Activated T-cell treated with anti-CD3 and anti-CD28 coated beads, Interleukin-2, amount 50 U/mL, for 4 hours (primary cell): ENCODE measurements at regions not wholly inside any gene's neighbourhood (a gene's known extent, or its start where the extent isn't known, plus 50 kb on each side); places are given as distances from the start of the nearest gene placed in this dataset.

Source experiments
- ATAC-seq, 2 donors: fragments of 200-7000 bp; cut with Tn5 transposase; one replicate each; pipeline ENCODE4 v1.10.0; 2021
- DNase-seq: peaks from one replicate; pipeline ENCODE4 v3.0.0-alpha.2; 2020
- H3K27me3 Mint-ChIP-seq: one replicate; pipeline ENCODE4 v1.8.0; 2021; ENCODE audit warnings: low read depth, mixed read lengths
- H3K36me3 Mint-ChIP-seq: one replicate; pipeline ENCODE4 v1.8.0; 2022; ENCODE audit warnings: mixed read lengths; ENCODE audit not compliant: insufficient read depth
- H3K4me1 Mint-ChIP-seq: one replicate; pipeline ENCODE4 v1.8.0; 2021; ENCODE audit warnings: low read depth, mixed read lengths
- H3K4me3 Mint-ChIP-seq: one replicate; pipeline ENCODE4 v1.8.0; 2021; ENCODE audit warnings: mild to moderate bottlenecking, moderate library complexity, mixed read lengths
- H3K9me3 Mint-ChIP-seq: one replicate; pipeline ENCODE4 v1.8.0; 2021; ENCODE audit warnings: mixed read lengths

DNA sequence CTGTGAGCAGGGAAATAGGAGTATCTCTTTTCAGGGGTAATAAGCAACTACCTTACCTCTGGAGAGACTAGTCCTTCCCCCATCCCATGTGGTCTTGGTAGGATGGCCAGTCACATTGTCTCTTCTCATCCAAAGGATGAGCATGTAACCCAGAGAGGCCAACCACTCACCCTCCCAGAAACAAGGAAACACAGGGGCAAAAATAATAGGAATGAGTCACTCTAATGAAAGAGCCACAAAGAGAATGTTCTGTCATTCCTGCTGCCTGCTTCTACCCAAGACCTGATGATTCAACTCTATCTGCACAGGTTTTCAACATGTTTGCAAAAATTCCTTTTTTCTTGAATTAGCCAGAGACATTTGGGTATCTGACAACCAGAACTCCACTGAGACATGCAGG lies 99.3 kb upstream of the NFE2L3 start:
- no peaks in the 10 kb centered on the region for H3K4me1 Mint-ChIP-seq
- H3K4me3 Mint-ChIP-seq = no peak overlapping the region
- H3K36me3 Mint-ChIP-seq = no peaks in the 10 kb centered on the region
- peaks cover 61% of the 10 kb centered on the region for H3K27me3 Mint-ChIP-seq
- ATAC-seq (no peak), DNase-seq (no peak)
- H3K9me3 Mint-ChIP-seq = peaks cover 5% of the 10 kb centered on the region

GRCh38 chr7:26054386-26054785 lies 97.6 kb upstream of the NFE2L3 start:
- H3K4me3 Mint-ChIP-seq = no peak overlapping the region
- H3K36me3 Mint-ChIP-seq = no peaks in the 10 kb centered on the region
- peaks cover 5% of the 10 kb centered on the region for H3K9me3 Mint-ChIP-seq
- DNase-seq (no peak), ATAC-seq (no peak)
- H3K27me3 Mint-ChIP-seq = peaks cover 69% of the 10 kb centered on the region
- H3K4me1 Mint-ChIP-seq = no peaks in the 10 kb centered on the region

- ATAC-seq (no peak), DNase-seq (no peak)
- Mint-ChIP-seq H3K4me1 (no peaks in the 10 kb centered on the region), H3K4me3 (no peak overlapping the region), H3K36me3 (no peaks in the 10 kb centered on the region), H3K27me3 (peaks cover 64% of the 10 kb centered on the region), H3K9me3 (peaks cover 5% of the 10 kb centered on the region)
Observed at GRCh38 chr7:26055241-26055640, 96.8 kb upstream of the NFE2L3 start.

DNA sequence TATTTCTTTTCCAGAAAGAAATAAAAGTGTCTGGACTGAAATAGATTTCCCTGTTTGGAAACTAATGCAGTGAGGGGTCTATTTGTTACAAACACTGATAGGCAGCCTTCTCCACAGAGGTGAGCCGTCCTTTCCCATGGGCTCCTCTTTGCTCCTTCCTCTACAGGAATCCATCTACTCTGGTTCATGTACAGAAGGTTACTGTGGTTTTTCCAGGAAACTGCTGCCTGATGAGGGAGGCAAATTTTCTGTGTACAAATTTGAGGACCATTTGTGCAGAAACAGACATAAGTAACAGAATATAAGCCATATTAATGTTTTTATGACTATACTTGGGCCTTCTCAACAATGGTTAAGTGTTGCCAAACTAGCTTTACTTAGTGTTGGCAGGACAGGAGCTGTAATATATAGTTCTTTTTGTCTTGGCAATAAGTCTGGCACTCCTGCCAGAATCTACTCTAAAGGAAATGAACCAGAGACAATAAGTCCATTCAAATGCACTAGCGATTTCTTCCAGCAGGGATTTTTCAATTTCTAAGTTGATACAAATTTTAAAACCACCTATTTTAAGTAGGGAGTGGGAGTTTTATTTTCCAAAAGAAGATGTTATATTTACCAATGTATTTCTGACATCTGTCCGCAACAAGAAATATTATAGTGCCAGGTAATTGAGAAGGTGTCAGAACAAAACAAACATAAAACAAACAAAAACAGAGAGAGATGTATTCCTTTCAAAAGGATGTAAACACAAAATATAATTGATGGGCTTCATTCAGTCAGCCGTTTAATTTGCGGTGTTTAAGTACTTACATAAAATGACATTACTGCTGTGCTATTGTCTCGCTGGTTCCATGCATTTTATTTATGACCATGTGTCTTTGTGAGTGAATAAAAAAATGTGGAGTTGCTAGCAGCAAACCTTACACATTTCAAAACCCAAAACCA lies 91.0 kb upstream of the NFE2L3 start:
- H3K36me3 Mint-ChIP-seq = no peaks in the 10 kb centered on the region

GRCh38 chr7:26061678-26062603 lies 90.1 kb upstream of the NFE2L3 start:
- no peaks in the 10 kb centered on the region for H3K9me3 Mint-ChIP-seq
- ATAC-seq (peak; percentile 73 to 77), DNase-seq (peak; percentile 69)
- H3K36me3 Mint-ChIP-seq = no peaks in the 10 kb centered on the region
- H3K27me3 Mint-ChIP-seq = peaks cover 25% of the 10 kb centered on the region
- H3K4me1 Mint-ChIP-seq = peaks cover 2% of the 10 kb centered on the region
- H3K4me3 Mint-ChIP-seq = no peak overlapping the region

More for the DNA sequence above, 91.0 kb upstream of the NFE2L3 start:
- ATAC-seq (no peak), DNase-seq (no peak)
- H3K27me3 Mint-ChIP-seq = peaks cover 29% of the 10 kb centered on the region
- H3K9me3 Mint-ChIP-seq = no peaks in the 10 kb centered on the region
- peaks cover 2% of the 10 kb centered on the region for H3K4me1 Mint-ChIP-seq
- no peak overlapping the region for H3K4me3 Mint-ChIP-seq

DNA sequence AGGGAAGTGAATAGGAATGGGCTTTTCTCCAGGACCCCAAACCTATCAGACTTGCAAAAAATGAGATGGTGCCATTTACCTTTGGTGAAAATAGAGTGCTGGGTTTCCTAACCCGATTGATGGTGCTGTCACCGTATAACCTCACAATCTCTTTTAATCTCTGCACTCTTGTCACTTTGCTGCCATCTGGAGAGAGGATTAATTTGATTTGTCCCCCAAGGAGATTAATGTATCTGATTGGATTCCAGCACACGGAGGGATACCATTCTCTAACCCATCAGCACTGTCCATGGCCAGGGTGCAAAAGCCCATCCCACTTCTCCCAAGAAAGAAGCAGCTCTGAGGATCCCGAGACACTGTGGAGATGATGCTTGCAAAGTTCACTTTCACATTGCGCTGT lies 86.3 kb upstream of the NFE2L3 start:
- no peak for ATAC-seq
- no peak for DNase-seq
- H3K27me3 Mint-ChIP-seq = peaks cover 12% of the 10 kb centered on the region
- no peak overlapping the region for H3K4me3 Mint-ChIP-seq
- H3K4me1 Mint-ChIP-seq = peaks cover 2% of the 10 kb centered on the region
- H3K9me3 Mint-ChIP-seq = no peaks in the 10 kb centered on the region
- H3K36me3 Mint-ChIP-seq = no peaks in the 10 kb centered on the region

GRCh38 chr7:26066736-26067135 lies 85.3 kb upstream of the NFE2L3 start:
- DNase-seq (no peak), ATAC-seq (no peak)
- H3K4me3 Mint-ChIP-seq = no peak overlapping the region
- no peaks in the 10 kb centered on the region for H3K36me3 Mint-ChIP-seq
- peaks cover 11% of the 10 kb centered on the region for H3K27me3 Mint-ChIP-seq
- no peaks in the 10 kb centered on the region for H3K4me1 Mint-ChIP-seq
- H3K9me3 Mint-ChIP-seq = no peaks in the 10 kb centered on the region

GRCh38 chr7:26070290-26070689 lies 81.7 kb upstream of the NFE2L3 start:
- Mint-ChIP-seq H3K4me3 (no peak overlapping the region), H3K36me3 (no peaks in the 10 kb centered on the region)

GRCh38 chr7:26071622-26072456 lies 80.2 kb upstream of the NFE2L3 start:
- H3K4me1 Mint-ChIP-seq = no peaks in the 10 kb centered on the region
- H3K27me3 Mint-ChIP-seq = peaks cover 23% of the 10 kb centered on the region
- ATAC-seq (no peak), DNase-seq (no peak)
- H3K36me3 Mint-ChIP-seq = no peaks in the 10 kb centered on the region
- H3K4me3 Mint-ChIP-seq = no peak overlapping the region
- no peaks in the 10 kb centered on the region for H3K9me3 Mint-ChIP-seq

More at GRCh38 chr7:26070290-26070689, 81.7 kb upstream of the NFE2L3 start:
- H3K9me3 Mint-ChIP-seq = no peaks in the 10 kb centered on the region
- H3K4me1 Mint-ChIP-seq = no peaks in the 10 kb centered on the region
- ATAC-seq (no peak), DNase-seq (no peak)
- H3K27me3 Mint-ChIP-seq = peaks cover 12% of the 10 kb centered on the region

DNA sequence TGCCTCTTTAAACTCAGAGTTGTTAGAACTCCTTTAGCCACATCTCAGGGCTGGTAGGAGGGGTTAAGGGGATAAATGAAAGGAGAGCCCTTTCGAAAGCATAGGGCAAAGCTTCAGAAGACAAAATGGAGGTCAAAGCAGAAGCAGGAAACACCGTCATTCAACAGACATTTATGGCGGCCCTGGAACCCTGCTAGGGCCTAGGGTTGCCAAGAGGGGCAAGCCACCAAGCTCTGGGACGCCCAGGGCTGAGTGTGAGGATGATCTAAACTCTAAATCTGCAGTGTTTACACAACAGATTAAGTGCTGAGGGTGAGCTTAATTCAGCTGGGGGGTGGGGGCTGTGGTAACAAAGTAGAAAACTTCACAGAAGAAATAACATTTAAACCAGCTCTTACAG lies 79.0 kb upstream of the NFE2L3 start:
- no peaks in the 10 kb centered on the region for H3K4me1 Mint-ChIP-seq
- ATAC-seq (no peak), DNase-seq (no peak)
- H3K4me3 Mint-ChIP-seq = no peak overlapping the region
- no peaks in the 10 kb centered on the region for H3K36me3 Mint-ChIP-seq
- H3K9me3 Mint-ChIP-seq = no peaks in the 10 kb centered on the region
- H3K27me3 Mint-ChIP-seq = peaks cover 27% of the 10 kb centered on the region

- H3K9me3 Mint-ChIP-seq = no peaks in the 10 kb centered on the region
- DNase-seq (no peak), ATAC-seq (no peak)
- peaks cover 41% of the 10 kb centered on the region for H3K27me3 Mint-ChIP-seq
- no peaks in the 10 kb centered on the region for H3K36me3 Mint-ChIP-seq
- H3K4me3 Mint-ChIP-seq = no peak overlapping the region
- H3K4me1 Mint-ChIP-seq = peaks cover 7% of the 10 kb centered on the region
Observed at GRCh38 chr7:26074919-26075318, 77.1 kb upstream of the NFE2L3 start.

DNA sequence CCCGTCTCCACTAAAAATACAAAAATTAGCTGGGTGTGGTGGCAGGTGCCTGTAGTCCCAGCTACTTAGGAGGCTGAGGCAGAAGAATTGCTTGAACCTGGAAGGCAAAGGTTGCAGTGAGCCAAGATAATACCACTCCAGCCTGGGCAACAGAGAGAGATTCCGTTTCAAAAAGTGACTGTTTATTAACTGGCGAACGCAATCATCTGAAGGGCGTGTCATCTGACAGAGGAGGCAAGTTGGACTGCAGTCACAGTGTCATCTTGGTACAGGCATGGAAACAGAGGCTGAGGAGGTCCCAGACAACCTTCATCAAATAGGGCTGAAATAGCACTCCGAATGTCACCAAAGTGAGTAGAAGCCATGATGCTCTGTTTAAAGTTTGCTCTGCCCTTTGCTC lies 75.3 kb upstream of the NFE2L3 start:
- H3K27me3 Mint-ChIP-seq = peaks cover 52% of the 10 kb centered on the region
- ATAC-seq = no peak

GRCh38 chr7:26078437-26079336 lies 73.3 kb upstream of the NFE2L3 start:
- no peaks in the 10 kb centered on the region for H3K9me3 Mint-ChIP-seq
- H3K36me3 Mint-ChIP-seq = no peaks in the 10 kb centered on the region
- ATAC-seq (peak; percentile 99 to 100), DNase-seq (peak; percentile 81)
- H3K4me1 Mint-ChIP-seq = peaks cover 7% of the 10 kb centered on the region
- H3K4me3 Mint-ChIP-seq = no peak overlapping the region
- H3K27me3 Mint-ChIP-seq = peaks cover 47% of the 10 kb centered on the region

More for the DNA sequence above, 75.3 kb upstream of the NFE2L3 start:
- H3K4me3 Mint-ChIP-seq = no peak overlapping the region
- no peak for DNase-seq
- H3K36me3 Mint-ChIP-seq = no peaks in the 10 kb centered on the region
- no peaks in the 10 kb centered on the region for H3K9me3 Mint-ChIP-seq
- peaks cover 7% of the 10 kb centered on the region for H3K4me1 Mint-ChIP-seq
